Kidney (tissue), 13 donors: ENCODE measurements at regions not wholly inside any gene's neighbourhood (a gene's known extent, or its start where the extent isn't known, plus 50 kb on each side); places are given as distances from the start of the nearest gene placed in this dataset.

Experiments used
- DNase-seq, 5 donors: peaks; one replicate each; pipeline ENCODE4 v3.0.0-alpha.2; 2013 to 2020
- FAIRE-seq: peaks from 2 replicates; lab custom pipeline; 2012; peaks lifted over from hg19 to GRCh38; lab: Jason Lieb, UNC
- H3K27ac ChIP-seq, 2 donors: one replicate each; pipeline ENCODE4 v1.7.0; 2013; ENCODE audit warnings: low read depth in 2 of 2, low read length in 2 of 2, inconsistent platforms in 1 of 2
- H3K27me3 ChIP-seq: one replicate; pipeline ENCODE4 v1.7.1; 2013; ENCODE audit warnings: low read length, inconsistent platforms; ENCODE audit not compliant: control insufficient read depth, insufficient read depth
- H3K36me3 ChIP-seq, 3 donors: one replicate each; pipeline versions ENCODE4 v1.7.0 to v1.7.1; 2013; ENCODE audit warnings: low read length in 3 of 3, control low read depth in 1 of 3, inconsistent platforms in 1 of 3; ENCODE audit not compliant: insufficient read depth in 3 of 3, control insufficient read depth in 2 of 3
- H3K4me1 ChIP-seq, 3 donors: one replicate each; pipeline versions ENCODE4 v1.7.0 to v1.7.1; 2013; ENCODE audit warnings: low read length in 3 of 3, inconsistent platforms in 1 of 3, low read depth in 1 of 3; ENCODE audit not compliant: control insufficient read depth in 2 of 3, insufficient read depth in 2 of 3
- H3K4me3 ChIP-seq, 3 donors: one replicate each; pipeline versions ENCODE4 v1.7.0 to v1.8.1; 2013; ENCODE audit warnings: low read length in 3 of 3, control low read depth in 1 of 3, inconsistent platforms in 1 of 3
- H3K9ac ChIP-seq, 3 donors: one replicate each; pipeline versions ENCODE4 v1.7.0 to v1.7.1; 2013; ENCODE audit warnings: low read length in 3 of 3, control low read depth in 1 of 3, inconsistent platforms in 1 of 3
- H3K9me3 ChIP-seq, 3 donors: one replicate each; pipeline versions ENCODE4 v1.7.0 to v1.7.1; 2013; ENCODE audit warnings: low read length in 3 of 3, control low read depth in 1 of 3, inconsistent platforms in 1 of 3; ENCODE audit not compliant: control insufficient read depth in 2 of 3, insufficient read depth in 1 of 3
- CTCF ChIP-seq: IDR thresholded peaks from 3 replicates; pipeline ENCODE4 v1.5.1; 2012; ENCODE audit warnings: mild to moderate bottlenecking, moderate library complexity, borderline replicate concordance; ENCODE audit not compliant: insufficient read depth; ENCODE audit errors: extremely low read depth
- intact Hi-C: fragments of 100-400 bp; cut with DNase I; formaldehyde crosslinking; loops from one replicate; pipeline ENCODE4 v1.11.1; 2022
- donor health status: control.
- donor health status: control.
- donor health status: control.
- donor health status: control.
- donor health status: control.
- donor health status: DM: yes; HTN: yes; CAD: no.
- donor health status: Normal renal cell carcinoma (clear cell type).

- Histone ChIP-seq H3K4me1 (peaks cover 3 to 15% (median 4%) of the 10 kb centered on the region in 3 donors), H3K27me3 (no peaks in the 10 kb centered on the region), H3K9ac (no peak overlapping the region), H3K9me3 (no peaks in the 10 kb centered on the region), H3K27ac (no peak overlapping the region), H3K4me3 (peak overlapping the region in 1 of 3 donors; percentile 9), H3K36me3 (no peaks in the 10 kb centered on the region)
- DNase-seq: peak in 4 of 5 donors; percentile 44 to 85 (median 66)
- peak; percentile 71 for FAIRE-seq
- intact Hi-C loops: no loop called here
- TF ChIP-seq CTCF: no peak
Observed at GRCh38 chr5:123813937-123814624, 302.1 kb downstream of the CSNK1G3 start.

DNA sequence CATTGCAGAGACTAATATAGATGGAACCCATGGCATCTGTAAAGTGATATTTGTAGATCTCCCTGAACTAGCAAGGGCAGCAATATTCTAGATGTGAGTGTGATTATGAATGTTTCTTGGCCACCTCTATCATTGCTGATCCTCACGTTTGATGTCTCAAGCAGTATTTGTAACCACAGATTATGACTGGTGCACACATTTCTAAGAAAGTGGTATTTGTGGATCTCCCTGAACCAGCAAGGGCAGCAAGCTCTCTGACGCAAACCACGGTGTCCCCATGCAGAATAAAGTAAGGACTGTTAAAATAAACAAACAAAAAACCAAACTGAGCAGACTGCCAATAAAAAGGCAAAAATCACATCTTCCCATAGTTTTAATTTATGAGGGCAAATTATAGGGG, 301.3 kb downstream of the CSNK1G3 start:
- H3K4me1 ChIP-seq: peaks cover 3 to 15% (median 4%) of the 10 kb centered on the region in 3 donors
- FAIRE-seq (no peak), DNase-seq (no peak)
- H3K36me3 ChIP-seq: no peaks in the 10 kb centered on the region
- H3K9me3 ChIP-seq: no peaks in the 10 kb centered on the region
- no peak overlapping the region for H3K9ac ChIP-seq
- H3K27me3 ChIP-seq: no peaks in the 10 kb centered on the region
- H3K27ac ChIP-seq: no peak overlapping the region
- no peak for TF ChIP-seq CTCF
- intact Hi-C loops: no loop called here
- no peak overlapping the region for H3K4me3 ChIP-seq

GRCh38 chr5:123811831-123812230, 299.9 kb downstream of the CSNK1G3 start:
- Histone ChIP-seq H3K27ac (no peak overlapping the region), H3K4me3 (no peak overlapping the region), H3K4me1 (peaks cover 4 to 15% (median 6%) of the 10 kb centered on the region in 3 donors), H3K27me3 (no peaks in the 10 kb centered on the region), H3K9me3 (no peaks in the 10 kb centered on the region), H3K9ac (no peak overlapping the region), H3K36me3 (no peaks in the 10 kb centered on the region)
- TF ChIP-seq CTCF: no peak
- intact Hi-C loops: no loop called here
- DNase-seq (no peak), FAIRE-seq (no peak)
